ACC112 (cell line): ENCODE measurements at regions not wholly inside any gene's neighbourhood (a gene's known extent, or its start where the extent isn't known, plus 50 kb on each side); places are given as distances from the start of the nearest gene placed in this dataset.

Experiments
- H2AFZ ChIP-seq: fragments of 200-600 bp; sonication (generic); one replicate; pipeline ENCODE4 v1.6.0; 2017; ENCODE audit warnings: antibody characterized with exemption, low read length; ENCODE audit not compliant: unreplicated experiment
- H3K27ac ChIP-seq: fragments of 200-600 bp; sonication (generic); 2 replicates; pipeline ENCODE4 v1.5.1; 2014; ENCODE audit warnings: low read depth, mild to moderate bottlenecking, antibody characterized with exemption, low read length, moderate library complexity
- H3K27me3 ChIP-seq: fragments of 200-600 bp; sonication (generic); 2 replicates; pipeline ENCODE4 v1.6.1; 2014; ENCODE audit warnings: mild to moderate bottlenecking, antibody characterized with exemption, low read length, moderate library complexity, mixed read lengths; ENCODE audit not compliant: insufficient read depth
- H3K36me3 ChIP-seq: fragments of 200-600 bp; sonication (generic); 2 replicates; pipeline ENCODE4 v1.6.1; 2016; ENCODE audit warnings: mild to moderate bottlenecking, antibody characterized with exemption, low read length, moderate library complexity, mixed read lengths; ENCODE audit not compliant: insufficient read depth
- H3K4me1 ChIP-seq: fragments of 200-600 bp; sonication (generic); one replicate; pipeline ENCODE4 v1.6.1; 2016; ENCODE audit warnings: low read length, mixed read lengths; ENCODE audit not compliant: insufficient read depth, unreplicated experiment, control insufficient read depth
- H3K4me3 ChIP-seq: fragments of 200-600 bp; sonication (generic); 2 replicates; pipeline ENCODE4 v1.5.1; 2014; ENCODE audit warnings: mild to moderate bottlenecking, low read depth, low read length
- H3K79me2 ChIP-seq: fragments of 200-600 bp; sonication (generic); one replicate; pipeline ENCODE4 v1.6.0; 2016; ENCODE audit warnings: low read length; ENCODE audit not compliant: control insufficient read depth, unreplicated experiment, insufficient read depth

GRCh38 chr2:43020990-43021669 lies 205.3 kb downstream of the ZFP36L2 start:
- Histone ChIP-seq H3K27me3 (no peaks in the 10 kb centered on the region), H2AFZ (no peak overlapping the region), H3K4me3 (no peak overlapping the region), H3K79me2 (no peaks in the 10 kb centered on the region), H3K27ac (no peak overlapping the region), H3K4me1 (peaks cover 10% of the 10 kb centered on the region), H3K36me3 (no peaks in the 10 kb centered on the region)

- H3K4me3 ChIP-seq, result no peak overlapping the region
- H3K4me1 ChIP-seq, result peaks cover 10% of the 10 kb centered on the region
- no peak overlapping the region for H3K27ac ChIP-seq
- no peaks in the 10 kb centered on the region for H3K27me3 ChIP-seq
- no peaks in the 10 kb centered on the region for H3K79me2 ChIP-seq
- H2AFZ ChIP-seq, result no peak overlapping the region
- H3K36me3 ChIP-seq, result no peaks in the 10 kb centered on the region
Measured at GRCh38 chr2:43020296-43020695, 206.1 kb downstream of the ZFP36L2 start.

GRCh38 chr2:43019536-43020183 lies 206.7 kb downstream of the ZFP36L2 start:
- H3K36me3 ChIP-seq, result no peaks in the 10 kb centered on the region
- no peaks in the 10 kb centered on the region for H3K79me2 ChIP-seq
- no peak overlapping the region for H3K4me3 ChIP-seq
- no peak overlapping the region for H2AFZ ChIP-seq
- H3K27ac ChIP-seq, result no peak overlapping the region
- no peaks in the 10 kb centered on the region for H3K27me3 ChIP-seq
- peaks cover 10% of the 10 kb centered on the region for H3K4me1 ChIP-seq

- Histone ChIP-seq H3K4me1 (peaks cover 10% of the 10 kb centered on the region), H3K36me3 (no peaks in the 10 kb centered on the region), H3K4me3 (no peak overlapping the region), H3K79me2 (no peaks in the 10 kb centered on the region), H3K27ac (no peak overlapping the region), H3K27me3 (no peaks in the 10 kb centered on the region), H2AFZ (no peak overlapping the region)
Measured at GRCh38 chr2:43019025-43019367, 207.4 kb downstream of the ZFP36L2 start.

GRCh38 chr2:43018179-43019024 lies 208.0 kb downstream of the ZFP36L2 start:
- H3K36me3 ChIP-seq, result no peaks in the 10 kb centered on the region
- no peaks in the 10 kb centered on the region for H3K27me3 ChIP-seq
- no peak overlapping the region for H3K4me3 ChIP-seq
- no peaks in the 10 kb centered on the region for H3K79me2 ChIP-seq
- peak overlapping the region; percentile 15 for H2AFZ ChIP-seq
- peaks cover 10% of the 10 kb centered on the region for H3K4me1 ChIP-seq
- H3K27ac ChIP-seq, result no peak overlapping the region

GRCh38 chr2:43013821-43014345 lies 212.5 kb downstream of the ZFP36L2 start:
- H3K27ac ChIP-seq, result no peak overlapping the region

GRCh38 chr2:43012966-43013365 lies 213.4 kb downstream of the ZFP36L2 start:
- no peak overlapping the region for H2AFZ ChIP-seq
- no peaks in the 10 kb centered on the region for H3K27me3 ChIP-seq
- no peak overlapping the region for H3K27ac ChIP-seq
- no peaks in the 10 kb centered on the region for H3K36me3 ChIP-seq
- no peak overlapping the region for H3K4me3 ChIP-seq
- H3K4me1 ChIP-seq, result peaks cover 2% of the 10 kb centered on the region
- H3K79me2 ChIP-seq, result no peaks in the 10 kb centered on the region

More at GRCh38 chr2:43013821-43014345, 212.5 kb downstream of the ZFP36L2 start:
- H2AFZ ChIP-seq, result no peak overlapping the region
- H3K4me1 ChIP-seq, result peaks cover 10% of the 10 kb centered on the region
- H3K36me3 ChIP-seq, result no peaks in the 10 kb centered on the region
- H3K27me3 ChIP-seq, result no peaks in the 10 kb centered on the region
- no peak overlapping the region for H3K4me3 ChIP-seq
- H3K79me2 ChIP-seq, result no peaks in the 10 kb centered on the region

GRCh38 chr2:43011158-43011491 lies 215.3 kb downstream of the ZFP36L2 start:
- Histone ChIP-seq H3K27ac (no peak overlapping the region), H2AFZ (no peak overlapping the region), H3K36me3 (no peaks in the 10 kb centered on the region), H3K4me3 (no peak overlapping the region), H3K79me2 (no peaks in the 10 kb centered on the region), H3K27me3 (no peaks in the 10 kb centered on the region), H3K4me1 (no peaks in the 10 kb centered on the region)

- Histone ChIP-seq H3K4me1 (no peaks in the 10 kb centered on the region), H3K27ac (no peak overlapping the region), H3K27me3 (no peaks in the 10 kb centered on the region), H3K79me2 (no peaks in the 10 kb centered on the region), H3K4me3 (no peak overlapping the region), H2AFZ (no peak overlapping the region), H3K36me3 (no peaks in the 10 kb centered on the region)
Measured at GRCh38 chr2:43010438-43011157, 215.8 kb downstream of the ZFP36L2 start.

GRCh38 chr2:43009448-43009847 lies 217.0 kb downstream of the ZFP36L2 start:
- H3K27ac ChIP-seq, result no peak overlapping the region
- no peak overlapping the region for H2AFZ ChIP-seq
- H3K4me3 ChIP-seq, result no peak overlapping the region
- H3K4me1 ChIP-seq, result no peaks in the 10 kb centered on the region
- no peaks in the 10 kb centered on the region for H3K27me3 ChIP-seq
- H3K79me2 ChIP-seq, result no peaks in the 10 kb centered on the region
- no peaks in the 10 kb centered on the region for H3K36me3 ChIP-seq
